Stimulated activated CD8-positive, alpha-beta memory T cell treated with anti-CD3 and anti-CD28 coated beads, Interleukin-12 subunit alpha, Interleukin-12 subunit beta, amount 100 ng/mL, for 24 hours (primary cell): ENCODE measurements at regions not wholly inside any gene's neighbourhood (a gene's known extent, or its start where the extent isn't known, plus 50 kb on each side); places are given as distances from the start of the nearest gene placed in this dataset.

ENCODE experiments used
- DNase-seq: peaks from one replicate; pipeline ENCODE4 v3.0.0-alpha.2; 2020; ENCODE audit errors: extremely low read depth

- DNase-seq = no peak
Observed at GRCh38 chr4:181261279-181261678, 981.9 kb upstream of the TENM3 start.

DNA sequence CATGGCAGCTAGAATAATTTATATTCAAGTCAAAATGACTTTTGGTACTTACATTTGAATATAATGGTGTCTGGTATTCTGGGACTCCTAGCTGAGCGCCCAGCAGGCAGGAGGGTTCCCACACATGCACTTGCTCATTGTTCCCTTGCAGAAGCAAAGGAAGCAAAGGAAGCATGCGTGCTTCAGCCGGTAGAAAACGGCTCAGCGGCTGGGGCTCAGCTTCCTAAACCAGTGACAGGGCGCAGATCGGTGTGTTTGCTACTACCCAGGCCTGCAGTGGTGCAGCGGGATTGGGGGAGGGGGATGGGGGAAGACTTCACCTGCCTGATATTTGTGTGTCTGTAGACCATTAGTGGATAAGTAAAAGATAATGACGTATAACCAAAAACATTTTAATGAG lies 978.3 kb upstream of the TENM3 start:
- DNase-seq = no peak

GRCh38 chr4:181265370-181265769 lies 977.8 kb upstream of the TENM3 start:
- no peak for DNase-seq

DNA sequence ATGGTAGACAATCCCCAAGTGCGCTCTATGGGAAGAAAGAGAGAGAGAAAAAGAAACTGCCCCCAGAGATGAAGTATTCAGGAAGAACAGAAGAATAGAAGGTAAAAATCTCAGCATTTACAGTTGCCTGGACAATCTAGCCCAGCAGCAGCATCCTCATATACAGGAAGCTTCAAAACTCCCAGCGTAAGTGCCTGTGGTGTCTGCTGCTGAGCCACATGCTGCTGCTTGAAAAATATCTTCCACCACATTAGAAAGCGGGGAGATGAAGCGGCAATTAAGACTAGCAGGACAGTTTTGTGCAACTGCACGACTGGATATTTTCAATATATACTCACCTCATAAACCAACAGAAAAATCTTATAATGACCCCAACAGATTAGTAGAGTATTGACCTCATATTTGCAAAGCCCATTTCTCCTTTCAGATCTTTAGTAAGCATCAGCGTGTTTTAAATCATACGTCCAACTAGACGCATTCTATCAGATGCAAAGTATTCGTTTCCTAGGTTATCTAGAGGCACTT lies 972.0 kb upstream of the TENM3 start:
- no peak for DNase-seq

GRCh38 chr4:181272422-181272821 lies 970.8 kb upstream of the TENM3 start:
- DNase-seq = no peak

DNA sequence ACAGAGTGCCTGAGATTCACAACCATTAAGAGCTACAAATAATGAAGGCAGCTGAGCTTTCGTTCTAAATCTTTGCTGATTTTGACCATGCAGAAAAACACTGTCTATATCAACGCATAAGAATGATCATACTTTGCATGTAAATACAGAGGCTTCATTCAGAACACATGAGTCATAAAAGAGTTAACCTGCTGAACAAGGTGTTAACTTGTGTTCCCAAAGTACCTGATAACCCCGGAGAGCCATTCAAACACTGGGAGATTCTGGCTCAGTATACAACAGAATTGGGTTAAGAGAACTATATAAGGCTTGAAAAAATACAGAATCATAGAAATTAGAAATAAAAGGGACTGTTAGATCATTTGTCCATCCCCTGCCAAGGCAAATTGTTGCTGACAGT lies 964.3 kb upstream of the TENM3 start:
- no peak for DNase-seq

GRCh38 chr4:181281451-181281850 lies 961.8 kb upstream of the TENM3 start:
- no peak for DNase-seq

DNA sequence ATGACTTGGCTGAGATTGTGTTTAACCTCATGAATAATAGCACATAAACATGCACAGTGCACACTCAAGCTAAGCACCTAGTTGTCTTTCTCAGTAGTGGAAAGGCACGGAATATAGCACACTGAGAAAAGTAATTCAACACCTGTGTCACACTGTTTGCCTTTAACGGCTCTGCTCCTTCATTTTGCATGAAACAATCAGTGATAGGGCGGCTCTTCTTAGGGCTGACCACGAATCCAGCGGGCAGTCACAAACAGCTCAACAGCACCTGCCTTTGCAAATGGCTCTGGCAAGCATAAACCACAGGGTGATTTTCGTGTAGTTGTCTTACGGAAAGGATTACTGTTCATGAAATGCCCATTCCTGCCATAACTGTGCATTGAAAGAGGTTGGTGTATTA lies 954.0 kb upstream of the TENM3 start:
- no peak for DNase-seq

GRCh38 chr4:181291615-181292014 lies 951.6 kb upstream of the TENM3 start:
- no peak for DNase-seq

DNA sequence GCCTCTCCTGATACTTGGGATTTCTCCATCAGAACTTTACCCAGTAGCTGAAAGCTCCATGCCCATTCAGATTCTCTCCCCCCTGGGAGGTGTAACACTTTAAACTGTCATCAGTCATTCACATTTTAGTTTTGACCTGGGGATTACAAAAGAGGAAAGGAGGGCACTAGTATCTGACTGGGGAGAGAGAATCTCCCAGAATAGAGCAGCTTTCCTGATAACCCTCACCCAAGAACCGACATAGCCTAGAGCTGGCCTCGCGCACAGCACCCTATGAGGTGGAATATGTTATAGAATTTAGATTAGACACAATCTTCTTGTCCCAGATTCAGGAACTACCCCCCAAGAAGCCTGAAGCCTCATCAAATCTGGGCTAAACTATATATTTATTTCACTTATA lies 950.2 kb upstream of the TENM3 start:
- DNase-seq = no peak

DNA sequence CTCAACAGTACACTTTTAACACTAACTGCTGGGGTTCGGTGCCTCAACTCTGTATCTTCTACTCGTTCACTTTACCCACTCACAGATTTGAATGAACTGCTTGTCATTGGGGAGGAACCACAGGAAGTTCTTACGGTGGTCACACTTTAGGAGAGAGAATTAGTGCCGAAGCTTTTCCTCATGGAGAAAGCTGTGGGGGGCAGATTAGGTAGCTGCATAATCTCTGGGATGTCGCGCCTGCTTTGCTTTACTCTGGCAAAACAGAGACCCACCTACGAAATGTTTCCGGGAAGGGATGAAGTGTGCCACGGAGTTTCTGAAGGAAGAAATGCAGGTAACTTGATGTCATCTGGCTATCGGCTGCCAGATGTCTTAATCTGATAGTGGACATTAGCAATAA lies 949.7 kb upstream of the TENM3 start:
- no peak for DNase-seq

DNA sequence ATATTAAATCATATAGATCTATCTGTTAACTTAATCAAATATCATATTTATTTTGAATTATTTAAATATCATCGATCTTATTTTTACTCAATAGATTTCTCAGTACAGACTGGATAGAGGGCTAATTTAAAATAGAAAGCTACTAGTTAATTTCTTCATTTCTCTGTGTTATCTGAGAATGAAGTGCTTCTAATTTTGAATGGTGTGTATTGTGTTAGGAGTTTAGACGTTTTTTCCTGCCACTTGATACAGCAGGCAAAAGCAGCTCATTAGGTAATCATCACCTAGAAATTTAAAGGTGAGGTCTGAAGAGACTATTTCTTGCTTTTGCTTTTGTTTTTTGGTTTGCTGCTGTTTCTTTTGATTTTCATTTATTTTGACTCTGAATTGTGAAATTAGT lies 948.8 kb upstream of the TENM3 start:
- DNase-seq = no peak

DNA sequence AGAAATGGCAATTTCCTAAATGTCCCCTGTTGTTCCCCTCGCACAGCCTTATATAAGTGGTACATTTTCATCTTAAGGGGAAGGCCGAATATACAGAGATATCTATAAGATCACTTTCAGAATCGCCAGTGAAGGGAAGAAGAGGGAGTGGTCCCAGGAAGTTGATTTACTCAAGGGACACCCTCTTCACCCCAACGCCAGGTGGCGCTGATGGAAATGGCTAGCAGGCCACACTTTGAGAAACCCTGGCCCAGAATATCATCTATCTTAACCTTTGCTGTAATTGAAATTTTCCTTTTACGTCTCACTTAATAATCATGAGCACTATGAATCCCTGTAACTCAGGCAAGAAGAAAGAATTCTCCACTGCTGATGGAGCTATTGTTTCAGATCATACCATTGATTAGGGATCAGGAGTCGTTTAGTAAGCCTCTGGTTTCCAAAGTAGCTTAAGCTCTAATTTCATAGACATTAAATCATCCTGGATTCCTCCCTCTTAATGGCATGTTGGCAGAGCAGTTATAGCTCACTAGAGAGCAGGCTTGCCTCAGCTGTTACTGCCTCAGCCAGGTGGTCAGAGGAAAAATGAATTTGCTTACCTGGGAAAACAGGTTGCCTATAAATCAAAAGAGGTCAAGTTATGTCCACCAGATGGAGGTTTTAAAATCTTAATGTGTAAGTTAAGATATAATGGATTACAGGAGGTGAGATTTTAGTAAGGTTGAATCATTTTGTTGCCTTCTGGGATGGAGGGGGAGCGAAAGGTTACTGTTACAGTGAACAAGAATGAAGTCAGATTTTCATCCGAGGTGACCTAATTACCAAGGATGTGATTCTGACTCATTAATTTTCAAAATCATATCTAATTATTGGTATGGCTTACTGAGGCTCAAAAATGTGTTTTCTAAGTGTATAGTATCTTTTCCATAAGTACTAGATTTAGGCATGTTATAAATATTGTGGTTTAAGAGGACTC lies 941.2 kb upstream of the TENM3 start:
- DNase-seq = no peak

DNA sequence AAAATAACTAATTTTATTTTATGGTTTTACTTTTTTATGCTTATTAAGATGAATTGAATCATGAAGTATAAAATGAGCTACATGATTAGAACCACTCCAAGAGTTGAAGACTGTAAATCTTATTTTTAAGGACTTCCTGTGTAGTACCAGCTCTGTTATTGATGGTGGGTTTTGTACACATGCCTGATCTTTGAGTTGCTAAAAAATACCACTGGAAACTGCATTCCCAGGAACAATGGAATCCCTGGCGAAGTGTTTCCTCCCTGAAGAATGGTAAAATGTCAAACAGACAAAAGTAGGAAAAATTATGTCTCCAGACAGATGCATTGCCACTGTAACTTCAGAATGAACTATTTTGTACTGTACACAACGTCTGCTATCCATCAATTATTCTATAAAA lies 935.4 kb upstream of the TENM3 start:
- no peak for DNase-seq

- DNase-seq = no peak
Observed at GRCh38 chr4:181308476-181309312, 934.5 kb upstream of the TENM3 start.

DNA sequence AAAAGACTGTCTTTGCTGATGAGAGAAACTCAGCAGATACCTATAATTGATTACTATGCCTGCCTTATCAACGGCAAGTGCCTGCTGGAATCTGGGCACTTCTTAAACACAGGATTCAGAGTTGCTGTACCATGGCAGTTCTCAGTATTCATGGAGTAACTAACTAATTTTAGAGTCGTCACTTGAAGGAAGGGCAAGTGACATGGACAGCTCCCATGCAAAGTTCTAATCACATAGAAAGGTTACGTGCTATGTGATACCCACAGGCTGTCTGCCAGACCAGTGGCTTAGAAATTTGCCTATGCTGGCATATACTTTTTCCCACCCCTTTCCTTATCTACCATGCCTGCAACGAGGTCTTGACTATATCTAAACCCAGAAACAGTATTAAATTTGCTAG lies 931.1 kb upstream of the TENM3 start:
- DNase-seq = no peak

GRCh38 chr4:181319629-181320028 lies 923.6 kb upstream of the TENM3 start:
- DNase-seq = no peak

- no peak for DNase-seq
Observed at GRCh38 chr4:181323061-181323460, 920.1 kb upstream of the TENM3 start.

DNA sequence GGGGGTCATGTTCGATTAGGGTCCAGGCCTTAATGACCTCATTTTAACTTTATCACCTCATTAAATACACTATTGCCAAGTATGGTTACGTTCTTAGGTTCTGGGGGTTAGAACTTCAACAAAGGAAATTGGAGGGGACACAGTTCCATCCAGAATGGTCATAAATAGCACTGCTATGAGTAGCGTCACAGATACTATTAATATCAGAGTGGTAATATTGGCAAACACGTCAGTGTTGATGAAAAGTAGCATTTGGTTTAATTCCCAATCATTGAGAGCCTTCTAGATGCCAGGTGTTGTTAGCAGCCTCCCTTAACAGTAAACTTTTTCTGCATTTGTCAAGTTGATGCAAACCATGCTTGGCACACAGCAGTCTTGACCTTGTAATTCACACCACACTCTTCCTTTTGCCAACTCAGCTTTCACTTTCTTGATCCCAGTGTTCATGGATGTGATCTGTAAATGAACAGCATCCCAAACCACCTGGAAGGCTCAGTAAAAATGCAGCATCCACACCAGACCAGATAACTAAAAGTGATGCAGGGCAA lies 912.5 kb upstream of the TENM3 start:
- no peak for DNase-seq

- no peak for DNase-seq
Observed at GRCh38 chr4:181331214-181331613, 912.0 kb upstream of the TENM3 start.

GRCh38 chr4:181345931-181346330 lies 897.3 kb upstream of the TENM3 start:
- DNase-seq = no peak
